Stimulated activated CD4-positive, alpha-beta T cell treated with anti-CD3 and anti-CD28 coated beads, Interleukin-4, amount 100 ng/mL, for 48 hours (primary cell): ENCODE measurements at regions not wholly inside any gene's neighbourhood (a gene's known extent, or its start where the extent isn't known, plus 50 kb on each side); places are given as distances from the start of the nearest gene placed in this dataset.

Source experiments
- DNase-seq, 2 donors: peaks; one replicate each; pipeline ENCODE4 v3.0.0-alpha.2; 2020; ENCODE audit warnings: low read depth in 2 of 2

DNA sequence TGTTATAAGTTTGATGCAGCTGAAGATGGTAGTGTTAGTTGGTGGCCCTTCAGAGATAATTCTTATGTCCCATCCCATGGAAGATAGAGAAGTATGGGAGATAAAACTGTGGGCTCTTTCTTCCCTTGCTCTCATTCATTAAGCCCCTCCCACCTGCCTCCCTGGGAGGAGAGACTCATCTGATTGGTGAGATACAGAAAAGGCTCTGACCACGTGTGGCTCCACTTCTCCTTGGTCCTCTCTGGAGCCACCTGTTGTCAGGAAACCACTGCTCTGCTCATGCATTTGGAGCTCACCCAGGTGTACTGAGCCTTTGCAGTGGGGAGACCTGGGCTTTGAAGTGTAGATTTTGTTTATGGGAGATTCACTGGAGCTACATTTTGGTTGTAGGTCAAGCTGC lies 293.2 kb upstream of the RASGRP1 start:
- DNase-seq, result no peak

DNA sequence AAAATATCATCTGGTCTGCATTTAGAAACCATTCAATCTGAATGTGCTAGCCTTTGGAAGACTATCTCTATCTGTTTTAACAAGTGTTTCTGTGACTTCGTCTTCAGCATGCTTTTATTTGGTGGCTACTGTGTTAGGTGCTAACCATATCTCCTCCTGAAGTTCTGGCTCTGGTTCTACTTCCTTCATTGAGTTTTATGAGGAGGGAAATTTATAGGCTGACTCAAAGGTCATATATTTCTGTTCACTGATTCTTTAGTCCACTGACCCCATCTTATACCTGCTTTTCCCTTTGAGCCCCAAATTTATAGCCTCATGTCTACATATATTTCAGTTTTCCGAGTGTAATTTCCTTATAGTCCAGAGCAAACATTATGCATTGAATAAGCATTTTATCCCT lies 295.0 kb upstream of the RASGRP1 start:
- DNase-seq, result no peak

GRCh38 chr15:38860253-38860652 lies 295.6 kb upstream of the RASGRP1 start:
- no peak for DNase-seq

GRCh38 chr15:38860674-38861073 lies 296.1 kb upstream of the RASGRP1 start:
- no peak for DNase-seq

GRCh38 chr15:38861108-38861507 lies 296.5 kb upstream of the RASGRP1 start:
- DNase-seq, result no peak

DNA sequence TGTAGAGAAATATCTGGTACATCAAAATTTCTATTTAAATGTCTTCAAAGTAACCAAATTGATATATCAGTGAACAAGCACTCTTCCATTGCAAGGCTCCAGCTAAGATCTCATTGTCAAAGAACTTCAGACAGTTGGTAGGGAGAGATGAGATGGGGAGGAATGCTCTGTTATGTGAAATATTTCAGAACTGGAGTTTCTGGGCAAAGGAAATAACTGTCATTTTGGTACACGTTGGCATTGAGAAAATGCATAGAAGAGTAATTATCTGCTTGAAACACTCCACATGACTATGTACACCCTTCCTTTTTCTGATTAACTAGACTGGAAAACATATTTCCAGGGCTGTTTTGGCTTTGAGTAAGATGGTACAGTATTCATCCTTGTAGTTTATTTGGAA lies 297.5 kb upstream of the RASGRP1 start:
- no peak for DNase-seq

DNA sequence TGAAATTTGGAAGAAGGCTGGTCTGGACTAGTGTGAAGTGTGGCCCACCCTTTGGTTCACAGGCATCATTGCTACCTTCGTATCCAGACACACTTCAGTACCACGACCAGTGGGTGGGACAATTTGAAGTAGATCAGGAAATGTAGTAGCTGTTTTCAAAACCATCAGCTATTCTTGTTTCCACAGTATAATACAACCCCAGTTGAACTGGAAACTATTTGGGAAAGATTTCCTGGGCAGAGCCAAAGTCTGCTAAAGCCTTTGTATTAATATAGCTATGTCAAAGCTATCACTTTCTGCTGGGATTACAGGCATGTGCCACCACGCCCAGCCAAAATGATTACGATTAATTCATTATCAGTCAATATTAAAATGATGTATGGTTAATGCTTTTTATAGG lies 298.8 kb upstream of the RASGRP1 start:
- DNase-seq, result no peak

GRCh38 chr15:38864122-38864521 lies 299.5 kb upstream of the RASGRP1 start:
- DNase-seq, result no peak

DNA sequence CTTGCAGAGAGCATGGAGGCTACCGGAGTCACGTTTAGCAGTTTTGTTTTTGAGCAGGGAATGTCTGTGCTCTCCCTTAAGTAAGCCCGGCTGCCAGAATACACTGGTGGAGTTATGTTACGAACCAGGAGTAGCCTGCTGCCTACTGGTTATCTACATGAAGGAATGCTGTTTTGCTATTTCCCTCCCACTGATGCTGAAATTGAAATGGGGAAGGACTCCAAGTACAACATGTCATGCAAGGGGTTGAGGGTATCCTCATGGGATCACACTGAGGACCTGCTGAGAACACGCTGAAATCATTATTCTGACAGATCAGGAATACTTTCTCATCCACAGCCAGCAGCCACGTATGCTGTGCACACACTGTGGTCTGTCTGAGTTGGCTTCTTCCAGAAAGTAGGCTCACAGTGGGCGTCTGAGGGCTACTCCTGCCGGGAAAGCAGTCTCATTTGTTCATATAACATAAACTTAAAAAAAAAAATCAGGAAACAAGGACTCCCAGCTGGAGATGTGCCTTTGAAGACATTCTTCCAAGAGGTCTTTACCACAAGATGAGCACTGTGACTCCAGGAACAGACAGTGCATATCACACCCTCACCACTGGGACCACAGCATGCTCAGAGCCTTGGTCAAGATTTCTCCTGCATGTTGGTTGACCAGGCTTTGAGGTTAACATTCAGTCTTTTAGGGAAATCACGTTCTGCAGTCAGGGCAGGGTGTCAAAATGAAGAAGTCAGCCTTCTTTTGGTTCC lies 300.4 kb upstream of the RASGRP1 start:
- no peak for DNase-seq

DNA sequence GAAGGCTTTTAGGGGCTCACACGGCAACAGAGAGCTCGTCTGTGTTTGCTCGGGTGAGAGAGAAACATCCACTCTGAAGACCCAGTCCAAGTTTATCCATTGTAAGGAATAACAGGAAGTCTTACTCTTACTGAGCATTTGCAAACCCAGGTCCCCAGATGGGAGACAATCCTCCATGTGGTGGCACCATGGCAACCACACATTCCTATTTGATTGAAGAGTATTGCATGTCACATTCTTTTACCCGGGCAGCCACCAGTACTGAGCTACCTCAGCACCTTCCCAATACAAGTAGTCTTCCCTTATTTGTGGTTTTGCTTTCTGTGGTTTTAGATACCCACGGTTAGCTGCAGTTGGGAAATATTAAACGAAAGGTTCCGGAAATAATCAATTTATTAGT lies 302.9 kb upstream of the RASGRP1 start:
- DNase-seq, result no peak

DNA sequence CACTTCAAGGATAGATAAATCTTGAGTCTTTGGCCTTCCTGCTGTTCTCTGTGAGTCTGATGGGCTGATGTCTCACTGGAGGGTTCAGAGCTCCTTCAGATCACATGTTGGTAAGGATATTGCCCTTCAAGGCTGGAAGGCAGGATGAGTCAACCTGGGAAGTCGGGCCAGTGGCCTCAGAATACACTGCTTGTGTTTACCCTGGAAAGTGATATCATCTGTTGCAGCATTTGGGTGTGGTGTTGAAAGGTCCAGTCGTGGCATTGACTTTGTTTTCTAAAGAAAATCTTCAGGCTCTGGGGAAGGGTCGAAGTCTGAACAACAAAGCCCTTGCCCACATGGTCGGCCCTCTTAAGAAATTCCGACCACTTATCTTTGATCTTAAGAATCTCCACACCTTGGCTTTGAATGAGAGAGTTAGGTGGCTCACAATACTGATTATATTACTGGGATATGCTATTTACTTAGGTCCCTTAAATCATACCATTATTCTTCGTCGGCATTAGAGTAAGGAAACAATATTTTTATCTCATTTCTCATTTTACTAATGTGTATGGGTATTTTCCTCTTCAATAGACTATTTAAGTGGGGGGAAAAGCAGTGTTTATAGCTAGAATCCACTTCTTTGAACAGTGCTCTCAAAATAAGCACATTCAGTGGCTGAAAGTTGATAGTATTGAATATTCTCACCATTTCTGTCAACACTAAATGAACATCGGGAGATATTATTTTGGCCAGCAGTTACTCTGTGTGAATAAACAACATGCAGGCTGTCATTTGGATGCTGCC lies 303.9 kb upstream of the RASGRP1 start:
- no peak for DNase-seq

DNA sequence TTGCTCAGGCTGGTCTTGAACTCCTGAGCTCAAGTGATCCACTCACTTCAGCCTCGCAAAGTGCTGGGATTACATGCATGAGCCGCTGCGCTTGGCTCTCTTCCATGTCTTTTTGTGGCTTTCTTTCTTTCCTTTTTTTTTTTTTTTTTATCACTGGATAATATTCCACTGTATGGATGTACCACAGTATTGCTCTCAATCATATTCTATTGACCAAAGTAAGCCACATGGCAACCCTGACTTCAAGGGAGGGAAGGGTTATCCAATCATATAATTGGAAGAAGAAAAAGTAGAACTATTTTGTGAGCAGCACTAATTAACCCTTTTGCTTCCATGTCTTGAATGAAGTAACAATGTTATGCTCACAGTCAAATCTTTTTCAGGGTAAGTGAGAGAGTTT lies 307.0 kb upstream of the RASGRP1 start:
- DNase-seq, result no peak

- no peak for DNase-seq
These were observed 308.1 kb upstream of the RASGRP1 start for GRCh38 chr15:38872732-38873131.

DNA sequence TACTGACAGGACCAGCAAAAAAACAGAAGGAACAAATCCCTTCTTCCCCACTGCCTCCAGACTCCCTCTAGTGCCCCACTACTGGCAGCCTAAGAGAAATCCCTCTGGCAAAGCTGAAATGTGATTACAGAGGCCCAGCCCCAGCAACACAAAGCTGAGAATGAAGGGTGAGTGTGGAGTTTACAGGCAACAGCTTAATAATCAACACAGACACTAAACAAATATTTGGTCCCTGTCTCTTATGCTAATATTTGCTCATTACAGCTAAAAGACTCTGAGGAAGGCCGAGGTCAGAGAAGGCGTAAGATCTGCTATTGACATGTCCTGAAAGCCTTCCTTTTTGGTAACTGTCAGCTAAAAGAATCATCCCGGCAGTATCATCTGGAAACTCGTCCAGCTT lies 308.5 kb upstream of the RASGRP1 start:
- DNase-seq, result no peak

- DNase-seq, result no peak
These were observed 309.9 kb upstream of the RASGRP1 start for GRCh38 chr15:38874464-38874863.

DNA sequence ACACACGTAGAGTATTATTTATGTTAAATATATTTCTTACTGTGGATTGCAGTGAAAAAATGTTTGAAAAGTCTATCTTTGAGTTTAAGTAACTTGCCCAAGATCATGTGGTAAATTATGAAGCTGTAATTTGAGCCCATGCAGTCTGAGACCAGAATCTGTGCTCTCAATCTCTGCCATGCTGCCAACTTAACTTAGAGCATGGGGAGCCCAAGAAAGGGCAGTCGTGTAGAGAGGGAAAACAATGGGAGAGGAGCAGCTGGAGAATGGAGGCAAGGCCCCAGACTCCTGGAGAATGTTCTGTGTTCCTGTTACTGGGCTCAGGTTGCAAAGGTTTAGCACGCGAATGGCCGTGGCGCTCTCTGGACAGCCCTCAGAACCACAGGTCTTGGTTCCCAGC lies 311.6 kb upstream of the RASGRP1 start:
- no peak for DNase-seq

- DNase-seq, result no peak
These were observed 312.0 kb upstream of the RASGRP1 start for GRCh38 chr15:38876621-38877020.

DNA sequence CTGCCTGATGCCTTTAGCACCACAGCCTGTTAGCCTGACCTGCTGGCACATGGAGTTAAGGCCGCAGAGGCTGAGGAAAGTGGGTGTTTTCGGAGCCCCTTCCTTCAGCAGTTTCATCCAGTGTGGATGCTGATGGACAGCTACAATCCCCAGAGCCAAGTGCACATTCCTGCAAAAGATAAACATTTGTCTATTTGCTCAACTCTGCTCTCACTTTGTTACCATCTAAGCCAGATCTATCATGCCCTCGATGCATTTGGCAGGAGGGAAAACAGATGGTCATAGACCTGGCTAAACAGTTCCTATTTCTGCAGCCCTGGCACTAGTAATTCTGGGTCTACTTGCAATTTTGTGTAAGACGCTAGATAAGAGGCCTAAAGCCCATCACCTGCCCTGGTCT lies 312.9 kb upstream of the RASGRP1 start:
- DNase-seq, result no peak

- DNase-seq, result no peak
These were observed 313.4 kb upstream of the RASGRP1 start for GRCh38 chr15:38878026-38878425.

DNA sequence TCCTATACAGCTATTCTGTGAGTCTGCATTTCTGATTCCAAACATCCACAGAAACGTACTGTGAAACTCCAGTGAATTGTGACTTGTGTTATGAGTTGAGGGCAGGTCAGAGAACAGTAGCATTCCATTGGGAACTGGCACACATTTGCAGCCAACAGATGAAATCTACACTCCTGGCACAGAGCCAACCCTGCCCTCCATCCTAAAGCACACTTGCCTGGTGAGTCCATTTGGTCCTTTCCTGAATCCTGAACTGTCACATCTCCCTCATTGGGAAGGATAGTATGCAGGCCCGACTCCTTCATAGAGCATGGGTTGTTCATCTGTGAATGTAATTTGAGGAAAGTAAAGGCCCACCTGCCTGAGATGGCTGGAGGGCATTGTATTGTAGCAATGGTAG lies 314.3 kb upstream of the RASGRP1 start:
- DNase-seq, result no peak

DNA sequence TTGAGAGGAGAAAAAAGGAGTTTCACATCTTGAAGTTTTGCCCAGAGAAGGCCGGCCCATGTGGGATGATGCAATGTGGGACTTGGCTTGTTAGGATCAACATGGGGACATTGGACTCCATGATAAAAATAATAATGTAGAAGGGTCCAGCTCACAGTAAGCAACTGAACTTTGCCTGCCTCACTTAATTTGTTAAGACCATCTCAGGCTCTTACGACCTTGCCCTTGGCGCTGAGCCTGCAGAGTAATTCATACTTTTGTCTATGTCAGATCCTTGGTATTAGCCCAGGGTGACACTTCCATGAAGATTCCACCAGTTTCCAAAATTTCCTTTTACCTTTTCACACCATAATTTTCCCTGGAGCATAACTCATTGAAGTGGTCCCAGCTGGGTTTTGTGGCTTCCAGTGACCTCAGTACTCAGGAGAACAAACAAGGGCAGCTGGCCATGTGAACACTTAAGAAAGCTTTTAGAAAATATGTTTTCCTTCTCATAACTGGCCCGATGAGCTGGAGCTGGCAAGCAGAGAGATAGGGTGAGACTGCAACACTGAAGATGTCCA lies 315.4 kb upstream of the RASGRP1 start:
- DNase-seq, result no peak

- DNase-seq, result no peak
These were observed 317.6 kb upstream of the RASGRP1 start for GRCh38 chr15:38882221-38882620.

- no peak for DNase-seq
These were observed 319.4 kb upstream of the RASGRP1 start for GRCh38 chr15:38883987-38884386.
